Body of pancreas (tissue), 4 donors: ENCODE measurements at regions not wholly inside any gene's neighbourhood (a gene's known extent, or its start where the extent isn't known, plus 50 kb on each side); places are given as distances from the start of the nearest gene placed in this dataset. TPM values are rescaled to one million over a fixed set of nuclear protein-coding genes. Genes with fewer than 3 reads are reported as not detected.

Experiments
- ATAC-seq: fragments of 150-250 bp; one replicate; pipeline ENCODE4 v1.9.1; 2016
- DNase-seq, 4 donors: peaks; one replicate each; pipeline ENCODE4 v3.0.0-alpha.2; 2019
- H3K27ac ChIP-seq, 4 donors: fragments of 200-600 bp; sonication (generic); 1 replicate in 3 of 4; 2 replicates in 1 of 4; pipeline versions ENCODE4 v1.5.1 to v1.6.1; 2016 to 2019; ENCODE audit warnings: mild to moderate bottlenecking in 1 of 4, mixed read lengths in 1 of 4, moderate library complexity in 1 of 4
- H3K27me3 ChIP-seq, 2 donors: fragments of 200-600 bp; sonication (generic); one replicate each; pipeline ENCODE4 v1.6.0; 2016; ENCODE audit warnings: mild to moderate bottlenecking in 1 of 2
- H3K36me3 ChIP-seq, 2 donors: fragments of 200-600 bp; sonication (generic); replicated peaks in 1 of 2; 2 replicates each; pipeline ENCODE4 v1.5.1; 2016; ENCODE audit warnings: low read depth in 2 of 2; ENCODE audit not compliant: insufficient read depth in 1 of 2
- H3K4me1 ChIP-seq: fragments of 200-600 bp; sonication (generic); one replicate; pipeline ENCODE4 v1.6.0; 2016
- H3K4me3 ChIP-seq, 2 donors: fragments of 200-600 bp; sonication (generic); 1 replicate in 1 of 2; 2 replicates in 1 of 2; pipeline ENCODE4 v1.5.1; 2016 to 2019
- H3K9me3 ChIP-seq, 3 donors: fragments of 200-600 bp; sonication (generic); 1 replicate in 2 of 3; 2 replicates in 1 of 3; pipeline ENCODE4 v1.5.1; 2016
- CTCF ChIP-seq, 7 experiments: fragments of 450-650 bp in 4 of 7; fragments of 200-600 bp in 3 of 7; sonication (generic) in 3 of 7; IDR thresholded peaks; one replicate each; pipeline ENCODE4 v1.5.1; 2016 to 2019; ENCODE audit warnings: antibody characterized with exemption in 7 of 7
- POLR2A ChIP-seq, 3 donors: fragments of 450-650 bp; IDR thresholded peaks; one replicate each; pipeline ENCODE4 v1.6.1; 2016; ENCODE audit warnings: antibody characterized with exemption in 3 of 3, mild to moderate bottlenecking in 2 of 3
- WGBS, 2 donors: methylation state at CpG; one replicate each; pipeline ENCODE4 v1.1.5; 2017; 5-methylcytosine and 5-hydroxymethylcytosine counted together
- intact Hi-C: fragments of 100-400 bp; cut with DNase I; formaldehyde crosslinking; loops from one replicate; pipeline ENCODE4 v1.15.1; 2023
- small RNA-seq: library from RNA; depleted of rRNA; stranded (forward); fragments of <200 nt; gene quantifications from one replicate; pipeline ENCODE3, GENCODE V24; 2016

GRCh38 chr1:232101231-232101630 is 474.6 kb downstream of the DISC1 start:
- no peak for ATAC-seq
- Histone ChIP-seq H3K36me3 (no peaks in the 10 kb centered on the region), H3K27me3 (no peaks in the 10 kb centered on the region), H3K4me1 (no peaks in the 10 kb centered on the region), H3K9me3 (peaks cover 0 to 8% (median 0%) of the 10 kb centered on the region in 3 donors), H3K4me3 (no peak overlapping the region), H3K27ac (no peak overlapping the region)
- WGBS, 2 donors, result 76 to 80% methylated on average over 1 of the region's 1 CpG
- DNase-seq, result no peak
- TF ChIP-seq POLR2A (IDR thresholded peaks at IDR 0.05) (no peak), CTCF (IDR thresholded peaks at IDR 0.05) (no peak)
- intact Hi-C loops, result no loop called here

GRCh38 chr1:232096751-232097150 is 470.2 kb downstream of the DISC1 start:
- ATAC-seq, result no peak
- intact Hi-C loops, result no loop called here
- 81 to 89% methylated on average over 3 of the region's 3 CpGs for WGBS, 2 donors

More at GRCh38 chr1:232096751-232097150, 470.2 kb downstream of the DISC1 start:
- Histone ChIP-seq H3K4me3 (no peak overlapping the region), H3K9me3 (peaks cover 0 to 8% (median 0%) of the 10 kb centered on the region in 3 donors), H3K36me3 (no peaks in the 10 kb centered on the region), H3K27ac (no peak overlapping the region), H3K4me1 (no peaks in the 10 kb centered on the region), H3K27me3 (no peaks in the 10 kb centered on the region)
- TF ChIP-seq POLR2A (IDR thresholded peaks at IDR 0.05) (no peak), CTCF (IDR thresholded peaks at IDR 0.05) (no peak)
- no peak for DNase-seq

Small RNAs in the stretch of these regions (small RNA-seq; reads per million reads assigned to genes)
- gene BX323014.1, result not detected
- not detected for gene RN7SL299P
